ENCODE measurements at regions not wholly inside any gene's neighbourhood (a gene's known extent, or its start where the extent isn't known, plus 50 kb on each side); places are given as distances from the start of the nearest gene placed in this dataset.

DNA sequence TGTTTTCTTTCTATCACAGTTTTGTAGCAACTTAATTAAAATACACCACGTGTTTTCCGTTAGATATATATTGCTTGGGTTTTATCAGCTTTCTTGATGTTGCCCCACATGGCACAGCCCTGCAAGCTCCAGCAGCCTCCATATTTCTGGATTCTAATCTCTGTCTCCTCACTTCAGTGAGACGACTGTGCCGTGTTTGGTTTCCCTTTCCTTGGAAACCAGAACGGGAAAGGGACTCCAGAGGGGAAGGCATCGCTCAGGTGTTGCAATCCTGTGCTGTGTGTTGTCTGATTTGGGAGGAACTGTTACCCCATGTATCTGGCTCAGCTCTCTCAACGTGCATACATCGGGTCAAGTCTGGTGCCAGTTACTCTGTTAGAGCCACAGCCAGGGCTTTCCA lies 464.2 kb upstream of the B3GAT1 start:
- no peak for DNase-seq (ENCODE audit: extremely low read depth in 1 of 4, low spot score in 3 of 4)

More for the DNA sequence above, 464.2 kb upstream of the B3GAT1 start:
- H3K9me3 ChIP-seq (replicated peaks; ENCODE audit: control insufficient read depth, insufficient read depth, low read depth, low read length) = no peaks in the 10 kb centered on the region
- no peaks in the 10 kb centered on the region for H3K36me3 ChIP-seq (ENCODE audit: control insufficient read depth, insufficient read depth, low read length)
- no peak overlapping the region for H2AFZ ChIP-seq (ENCODE audit: low read depth, low read length)
- H3K4me2 ChIP-seq (ENCODE audit: insufficient read depth, low read length) = no peak overlapping the region
- H3K4me3 ChIP-seq = no peak overlapping the region
- H3K9ac ChIP-seq (ENCODE audit: insufficient read depth in 1 of 2, low read depth in 2 of 2, low read length in 2 of 2) = no peak overlapping the region
- no peak overlapping the region for H3K27ac ChIP-seq (ENCODE audit: extremely low read depth, low read depth, low read length)
- ChIA-PET POLR2A (no interaction called here), CTCF (ENCODE audit: low intra/inter-chr PET ratio) (no interaction called here)
- TF ChIP-seq, protein P1, sequence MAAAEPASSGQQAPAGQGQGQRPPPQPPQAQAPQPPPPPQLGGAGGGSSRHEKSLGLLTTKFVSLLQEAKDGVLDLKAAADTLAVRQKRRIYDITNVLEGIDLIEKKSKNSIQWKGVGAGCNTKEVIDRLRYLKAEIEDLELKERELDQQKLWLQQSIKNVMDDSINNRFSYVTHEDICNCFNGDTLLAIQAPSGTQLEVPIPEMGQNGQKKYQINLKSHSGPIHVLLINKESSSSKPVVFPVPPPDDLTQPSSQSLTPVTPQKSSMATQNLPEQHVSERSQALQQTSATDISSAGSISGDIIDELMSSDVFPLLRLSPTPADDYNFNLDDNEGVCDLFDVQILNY (CRISPR knock-in tag; IDR thresholded peaks at IDR 0.05) = no peak
- TF ChIP-seq THRAP3 (IDR thresholded peaks at IDR 0.05; ENCODE audit: borderline replicate concordance) = no peak
- TF ChIP-seq STAT5B (CRISPR knock-in tag; IDR thresholded peaks at IDR 0.05) = no peak
- TF ChIP-seq EZH2 (IDR thresholded peaks at IDR 0.05; ENCODE audit: borderline replicate concordance, low read depth, low read length) = no peak
- TF ChIP-seq, protein P2, sequence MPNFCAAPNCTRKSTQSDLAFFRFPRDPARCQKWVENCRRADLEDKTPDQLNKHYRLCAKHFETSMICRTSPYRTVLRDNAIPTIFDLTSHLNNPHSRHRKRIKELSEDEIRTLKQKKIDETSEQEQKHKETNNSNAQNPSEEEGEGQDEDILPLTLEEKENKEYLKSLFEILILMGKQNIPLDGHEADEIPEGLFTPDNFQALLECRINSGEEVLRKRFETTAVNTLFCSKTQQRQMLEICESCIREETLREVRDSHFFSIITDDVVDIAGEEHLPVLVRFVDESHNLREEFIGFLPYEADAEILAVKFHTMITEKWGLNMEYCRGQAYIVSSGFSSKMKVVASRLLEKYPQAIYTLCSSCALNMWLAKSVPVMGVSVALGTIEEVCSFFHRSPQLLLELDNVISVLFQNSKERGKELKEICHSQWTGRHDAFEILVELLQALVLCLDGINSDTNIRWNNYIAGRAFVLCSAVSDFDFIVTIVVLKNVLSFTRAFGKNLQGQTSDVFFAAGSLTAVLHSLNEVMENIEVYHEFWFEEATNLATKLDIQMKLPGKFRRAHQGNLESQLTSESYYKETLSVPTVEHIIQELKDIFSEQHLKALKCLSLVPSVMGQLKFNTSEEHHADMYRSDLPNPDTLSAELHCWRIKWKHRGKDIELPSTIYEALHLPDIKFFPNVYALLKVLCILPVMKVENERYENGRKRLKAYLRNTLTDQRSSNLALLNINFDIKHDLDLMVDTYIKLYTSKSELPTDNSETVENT (CRISPR knock-in tag; IDR thresholded peaks at IDR 0.05) = no peak
- in situ Hi-C loops (cut with MboI) = no loop called here
- H3K79me2 ChIP-seq (ENCODE audit: control insufficient read depth, insufficient read depth, low read length) = no peaks in the 10 kb centered on the region
- no TSS peak for BruUV-seq (replicated peaks)
- peaks cover 3 to 16% of the 10 kb centered on the region in 2 experiments; a peak in 3 of 5 replicates for H3K27me3 ChIP-seq (ENCODE audit: control insufficient read depth in 2 of 2, insufficient read depth in 2 of 2, low read length in 2 of 2)
- no peaks in the 10 kb centered on the region for H4K20me1 ChIP-seq (replicated peaks; ENCODE audit: control insufficient read depth, insufficient read depth, low read length)
- H3K4me1 ChIP-seq (replicated peaks in 1 of 2; ENCODE audit: control insufficient read depth in 2 of 2, insufficient read depth in 2 of 2, low read length in 2 of 2) = no peaks in the 10 kb centered on the region
- WGBS (ENCODE audit: insufficient coverage, low coverage, missing lambda C conversion rate) = 0% methylated on average over 5 of the region's 8 CpGs
- FAIRE-seq (no peak), ATAC-seq (no peak)
- intact Hi-C loops (cut with micrococcal nuclease) = no loop called here
- H3K9me1 ChIP-seq (ENCODE audit: control insufficient read depth, insufficient read depth, low read length) = no peaks in the 10 kb centered on the region
